B cell (primary cell): ENCODE measurements at regions not wholly inside any gene's neighbourhood (a gene's known extent, or its start where the extent isn't known, plus 50 kb on each side); places are given as distances from the start of the nearest gene placed in this dataset.
"Not testable (repeated sequence)": the region's sequence is repeated elsewhere in the genome, so short reads cannot be mapped to it uniquely, and the experiment has no call there.

Source experiments
- ATAC-seq: fragments of 200-7000 bp; cut with Tn5 transposase; one replicate; pipeline ENCODE4 v1.10.0; 2021; ENCODE audit warnings: low read depth, mild to moderate bottlenecking, moderate number of reproducible peaks, moderate library complexity
- CTCF ChIA-PET: fragments of 350-600 bp; sonication (Branson Sonifier 250); formaldehyde crosslinking; loops from one replicate; lab custom pipeline; 2021; ENCODE audit warnings: antibody characterized with exemption, inconsistent platforms; lab: Charles Lee
- POLR2A ChIA-PET: fragments of 350-600 bp; sonication (Branson Sonifier 250); formaldehyde crosslinking; loops from one replicate; lab custom pipeline; 2021; ENCODE audit warnings: antibody characterized with exemption; lab: Charles Lee
- DNase-seq: peaks from one replicate; pipeline ENCODE4 v3.0.0; 2013
- H2AFZ ChIP-seq: 2 replicates; pipeline ENCODE4 v1.6.1; 2012; ENCODE audit warnings: mild to moderate bottlenecking, low read depth, low read length; ENCODE audit not compliant: insufficient read depth, poor library complexity, severe bottlenecking
- H3K27ac ChIP-seq, 2 donors: 1 replicate in 1 of 2; 2 replicates in 1 of 2; pipeline ENCODE4 v1.5.1; 2012 to 2013; ENCODE audit warnings: low read length in 2 of 2, mild to moderate bottlenecking in 2 of 2, moderate library complexity in 1 of 2
- H3K27me3 ChIP-seq, 4 experiments: fragments of 200-600 bp in 1 of 4; sonication (generic) in 1 of 4; replicated peaks in 1 of 4; 1 replicate in 2 of 4; 2 replicates in 2 of 4; pipeline versions ENCODE4 v1.6.1 to v1.7.0; 2013 to 2016; ENCODE audit warnings: low read length in 3 of 4, mild to moderate bottlenecking in 2 of 4, mixed read lengths in 1 of 4, moderate library complexity in 1 of 4; ENCODE audit not compliant: insufficient read depth in 4 of 4, control insufficient read depth in 3 of 4; ENCODE audit errors: control extremely low read depth in 1 of 4
- H3K36me3 ChIP-seq, 2 experiments: replicated peaks in 1 of 2; 1 replicate in 1 of 2; 2 replicates in 1 of 2; pipeline versions ENCODE4 v1.6.1 to v1.7.1; 2013; ENCODE audit warnings: low read length in 1 of 2; ENCODE audit not compliant: insufficient read depth in 2 of 2, control insufficient read depth in 1 of 2; ENCODE audit errors: control extremely low read depth in 1 of 2, extremely low read depth in 1 of 2
- H3K4me1 ChIP-seq, 2 donors: fragments of 200-600 bp in 1 of 2; sonication (generic) in 1 of 2; 1 replicate in 1 of 2; 2 replicates in 1 of 2; pipeline versions ENCODE4 v1.5.1 to v1.6.1; 2013 to 2017; ENCODE audit warnings: low read length in 2 of 2; ENCODE audit not compliant: control insufficient read depth in 2 of 2, insufficient read depth in 2 of 2
- H3K4me2 ChIP-seq: replicated peaks from 2 replicates; pipeline ENCODE3; 2012; ENCODE audit warnings: mild to moderate bottlenecking, low read depth, low read length; ENCODE audit not compliant: poor library complexity, severe bottlenecking
- H3K4me3 ChIP-seq, 5 experiments: fragments of 200-600 bp in 1 of 5; sonication (generic) in 1 of 5; 1 replicate in 3 of 5; 2 replicates in 2 of 5; pipeline versions ENCODE4 v1.5.1 to v1.7.0; 2011 to 2016; ENCODE audit warnings: low read length in 4 of 5, mild to moderate bottlenecking in 4 of 5, low read depth in 2 of 5, control low read depth in 1 of 5, moderate library complexity in 1 of 5; ENCODE audit not compliant: insufficient read depth in 1 of 5; ENCODE audit errors: control extremely low read depth in 1 of 5, extremely low read depth in 1 of 5
- H3K79me2 ChIP-seq: fragments of 200-600 bp; sonication (generic); one replicate; pipeline ENCODE4 v1.6.0; 2016; ENCODE audit warnings: low read length; ENCODE audit not compliant: control insufficient read depth, insufficient read depth
- H3K9ac ChIP-seq: fragments of 200-600 bp; sonication (generic); 2 replicates; pipeline ENCODE4 v1.6.1; 2017; ENCODE audit warnings: mild to moderate bottlenecking, low read length, moderate library complexity
- H3K9me3 ChIP-seq, 3 donors: one replicate each; pipeline versions ENCODE4 v1.6.1 to v1.7.1; 2013; ENCODE audit warnings: low read length in 2 of 3; ENCODE audit not compliant: control insufficient read depth in 2 of 3, insufficient read depth in 1 of 3; ENCODE audit errors: control extremely low read depth in 1 of 3
- H4K20me1 ChIP-seq: 2 replicates; pipeline ENCODE4 v1.6.0; 2012; ENCODE audit warnings: mild to moderate bottlenecking, low read length; ENCODE audit not compliant: insufficient read depth, control insufficient read depth, poor library complexity, severe bottlenecking
- H3K27ac Mint-ChIP-seq: one replicate; pipeline ENCODE4 v1.8.0; 2021; ENCODE audit warnings: mixed read lengths
- H3K27me3 Mint-ChIP-seq: one replicate; pipeline ENCODE4 v1.8.0; 2021; ENCODE audit warnings: mixed read lengths
- H3K4me1 Mint-ChIP-seq: one replicate; pipeline ENCODE4 v1.8.0; 2021; ENCODE audit warnings: mixed read lengths
- H3K4me3 Mint-ChIP-seq: one replicate; pipeline ENCODE4 v1.8.0; 2021; ENCODE audit warnings: mixed read lengths
- H3K9me3 Mint-ChIP-seq: one replicate; pipeline ENCODE4 v1.8.0; 2022; ENCODE audit warnings: mixed read lengths; ENCODE audit not compliant: insufficient read depth
- CTCF ChIP-seq: fragments of 200-600 bp; IDR thresholded peaks from one replicate; pipeline ENCODE4 v1.8.0; 2022; ENCODE audit warnings: antibody characterized with exemption, mild to moderate bottlenecking
- EZH2 ChIP-seq: IDR thresholded peaks from 2 replicates; pipeline ENCODE4 v1.6.1; 2012; ENCODE audit warnings: borderline replicate concordance, low read depth, mild to moderate bottlenecking, moderate library complexity, low read length; ENCODE audit not compliant: insufficient read depth, poor library complexity, severe bottlenecking
- WGBS: methylation state at CpG from one replicate; pipeline ENCODE4 v1.1.5; 2013; ENCODE audit warnings: missing lambda C conversion rate; ENCODE audit not compliant: insufficient coverage; 5-methylcytosine and 5-hydroxymethylcytosine counted together
- intact Hi-C: fragments of 100-400 bp; cut with micrococcal nuclease; formaldehyde crosslinking; loops from one replicate; pipeline ENCODE4 v1.10.0; 2022

DNA sequence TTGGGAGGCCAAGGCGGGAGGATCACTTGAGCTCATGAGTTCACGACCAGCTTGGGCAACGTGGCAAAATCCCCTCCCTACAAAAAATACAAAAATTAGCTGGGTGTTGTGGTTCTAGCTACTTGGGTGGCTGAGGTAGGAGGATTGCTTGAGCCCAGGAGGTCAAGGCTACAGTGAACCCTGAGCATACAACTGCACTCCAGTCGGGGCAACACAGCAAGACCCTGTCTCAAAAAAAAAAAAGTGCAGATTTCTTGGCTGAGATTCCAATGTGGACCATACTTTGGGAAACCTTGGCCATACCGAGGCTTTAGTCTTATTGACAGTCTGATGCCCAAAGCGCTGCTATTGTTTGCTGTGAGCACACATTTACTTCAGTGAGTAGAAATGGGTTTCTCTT lies 113.6 kb upstream of the CLINT1 start:
- H3K27ac ChIP-seq: no peak overlapping the region
- no peaks in the 10 kb centered on the region for H3K4me1 ChIP-seq
- no peak overlapping the region for H3K4me2 ChIP-seq
- H3K36me3 ChIP-seq: no peaks in the 10 kb centered on the region
- no peak overlapping the region for H3K4me3 ChIP-seq
- no peak overlapping the region for H2AFZ ChIP-seq
- H3K9ac ChIP-seq: no peak overlapping the region
- Mint-ChIP-seq H3K4me3 (no peak overlapping the region), H3K27me3 (peaks cover 18% of the 10 kb centered on the region), H3K9me3 (no peaks in the 10 kb centered on the region), H3K4me1 (no peaks in the 10 kb centered on the region), H3K27ac (no peak overlapping the region)
- intact Hi-C loops: no loop called here
- WGBS: 93% methylated on average over 3 of the region's 6 CpGs
- H4K20me1 ChIP-seq: no peaks in the 10 kb centered on the region
- no peaks in the 10 kb centered on the region for H3K9me3 ChIP-seq
- ChIA-PET POLR2A (no interaction called here), CTCF (interaction anchor here (0.6 to 1.3 kb wide), 3 partner anchors 9 to 22 kb away, joined by 3 to 4 read pairs (median 3); no protein-coding TSS in a partner anchor)
- no peaks in the 10 kb centered on the region for H3K79me2 ChIP-seq
- no peak for ATAC-seq
- peaks cover 0 to 5% (median 2%) of the 10 kb centered on the region in 4 experiments for H3K27me3 ChIP-seq
- TF ChIP-seq CTCF: no peak
- TF ChIP-seq EZH2: no peak
- DNase-seq: no peak

DNA sequence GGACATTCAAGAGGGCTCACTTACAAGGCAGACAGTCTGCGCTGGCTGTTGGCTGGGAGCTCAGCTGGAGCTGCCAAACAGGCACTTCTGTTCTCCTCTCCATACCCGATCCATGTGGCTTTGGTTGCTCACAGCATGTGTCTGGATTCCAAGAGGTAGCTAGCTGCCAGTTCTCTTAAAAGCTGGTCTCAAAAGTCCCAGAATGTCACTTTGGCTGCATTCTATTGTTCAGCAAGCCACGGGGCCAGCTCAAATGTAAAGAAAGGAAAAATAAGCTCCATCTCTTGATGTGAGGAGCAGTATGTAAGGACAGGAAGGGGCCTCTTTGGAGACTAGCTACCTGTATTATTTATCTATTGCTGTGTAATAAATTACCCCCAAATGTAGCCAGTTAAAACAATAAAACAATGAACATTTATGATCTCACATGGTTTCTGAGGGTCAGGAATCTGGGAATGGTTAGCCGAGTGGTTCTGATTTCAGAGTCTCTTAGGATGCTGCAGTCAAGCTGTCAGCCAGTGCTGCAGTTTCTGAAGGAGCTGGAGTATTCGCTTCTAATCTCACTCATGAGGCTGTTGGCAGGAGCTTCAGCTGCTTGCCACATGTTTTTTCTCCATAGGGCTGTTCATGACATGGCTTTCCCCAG lies 112.7 kb upstream of the CLINT1 start:
- H3K4me2 ChIP-seq: no peak overlapping the region
- H3K27me3 ChIP-seq: peaks cover 0 to 5% (median 2%) of the 10 kb centered on the region in 4 experiments
- intact Hi-C loops: no loop called here
- H3K9ac ChIP-seq: no peak overlapping the region
- no peak for TF ChIP-seq EZH2
- TF ChIP-seq CTCF: no peak
- H4K20me1 ChIP-seq: no peaks in the 10 kb centered on the region
- no peaks in the 10 kb centered on the region for H3K4me1 Mint-ChIP-seq
- H3K36me3 ChIP-seq: no peaks in the 10 kb centered on the region
- no peak overlapping the region for H3K27ac ChIP-seq
- CTCF ChIA-PET: interaction anchor here (0.6 to 1.3 kb wide), 3 partner anchors 9 to 23 kb away, joined by 3 to 4 read pairs (median 3); no protein-coding TSS in a partner anchor
- H3K9me3 ChIP-seq: no peaks in the 10 kb centered on the region
- H3K9me3 Mint-ChIP-seq: no peaks in the 10 kb centered on the region
- no peak overlapping the region for H3K4me3 ChIP-seq
- POLR2A ChIA-PET: no interaction called here
- 81% methylated on average over 5 of the region's 5 CpGs for WGBS
- peaks cover 18% of the 10 kb centered on the region for H3K27me3 Mint-ChIP-seq
- H3K79me2 ChIP-seq: no peaks in the 10 kb centered on the region
- H3K4me3 Mint-ChIP-seq: no peak overlapping the region
- no peak for ATAC-seq
- no peak for DNase-seq
- H3K4me1 ChIP-seq: no peaks in the 10 kb centered on the region
- H2AFZ ChIP-seq: no peak overlapping the region
- H3K27ac Mint-ChIP-seq: no peak overlapping the region

GRCh38 chr5:157968570-157968969 lies 109.6 kb upstream of the CLINT1 start:
- H2AFZ ChIP-seq, H3K9me3 ChIP-seq, H3K4me3 Mint-ChIP-seq, H3K4me1 ChIP-seq, H3K79me2 ChIP-seq, H3K36me3 ChIP-seq, ATAC-seq, POLR2A ChIA-PET, H4K20me1 ChIP-seq, H3K9ac ChIP-seq, H3K27ac Mint-ChIP-seq, H3K4me3 ChIP-seq, CTCF ChIA-PET, intact Hi-C loops, H3K27ac ChIP-seq, DNase-seq, H3K27me3 ChIP-seq, H3K4me1 Mint-ChIP-seq, H3K4me2 ChIP-seq, H3K27me3 Mint-ChIP-seq, H3K9me3 Mint-ChIP-seq: not testable (repeated sequence)
- WGBS: 100% methylated on average over 1 of the region's 6 CpGs
